DMS114 treated with DMSO at 0.1 percent for 48 hours (cell line): ENCODE measurements at regions not wholly inside any gene's neighbourhood (a gene's known extent, or its start where the extent isn't known, plus 50 kb on each side); places are given as distances from the start of the nearest gene placed in this dataset.
"Not testable (repeated sequence)": the region's sequence is repeated elsewhere in the genome, so short reads cannot be mapped to it uniquely, and the experiment has no call there.

Source experiments
- DNase-seq: peaks from one replicate; lab custom pipeline; 2025; ENCODE audit not compliant: unreplicated experiment; lab: John Stamatoyannopoulos, UW

DNA sequence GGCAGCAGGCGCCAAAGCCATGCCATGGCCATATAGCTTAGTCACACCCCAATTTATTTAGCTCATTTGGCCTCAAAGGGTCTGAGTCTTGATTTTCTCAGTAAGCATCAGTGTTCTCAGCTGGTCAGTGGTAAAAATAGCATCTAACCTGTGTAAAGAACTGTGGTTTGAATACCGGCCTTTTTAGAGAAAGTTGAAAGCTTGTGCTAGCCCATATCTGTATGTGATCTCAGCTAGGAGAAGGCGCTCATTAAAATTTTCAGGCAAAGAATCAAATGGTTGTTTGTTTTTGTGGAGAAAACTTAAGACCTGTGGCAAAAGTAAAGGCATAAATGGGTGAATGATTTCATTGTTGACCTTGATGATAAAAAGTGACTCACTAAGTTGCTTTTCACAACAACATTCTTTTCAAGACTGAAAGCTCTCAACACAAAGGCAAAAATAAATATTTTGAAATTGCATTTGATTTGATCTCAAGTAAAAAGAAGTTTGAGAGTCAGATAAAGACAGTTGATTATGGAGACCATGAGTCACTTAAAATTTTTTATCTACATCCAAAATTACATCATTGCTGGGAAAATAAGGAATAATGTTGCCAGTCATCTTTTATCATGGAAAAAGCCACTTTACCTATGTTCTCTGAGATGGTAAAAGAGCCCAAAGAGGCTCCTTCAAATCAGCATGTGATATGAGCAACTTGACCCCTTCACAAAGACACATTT lies 128.5 kb upstream of the RGS6 start:
- DNase-seq = no peak

DNA sequence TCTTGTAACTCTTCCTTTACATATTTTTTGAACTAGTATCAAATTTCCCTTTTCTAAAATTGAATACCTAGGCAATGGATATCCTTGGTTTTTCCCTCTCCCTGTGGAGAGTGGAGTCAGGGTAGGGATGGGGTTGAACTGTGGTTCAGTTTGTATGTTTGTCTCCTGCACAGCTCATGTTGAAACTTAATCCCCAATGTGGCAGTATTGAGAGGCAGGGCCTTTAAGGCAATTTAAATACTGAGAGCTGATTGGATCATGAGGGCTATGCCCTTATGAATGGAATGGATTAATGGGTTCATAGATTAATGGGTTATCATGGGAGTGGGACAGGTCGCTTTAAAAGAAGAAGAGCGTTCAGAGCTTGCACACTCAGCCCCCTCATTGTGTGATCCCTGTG lies 127.2 kb upstream of the RGS6 start:
- DNase-seq = no peak

DNA sequence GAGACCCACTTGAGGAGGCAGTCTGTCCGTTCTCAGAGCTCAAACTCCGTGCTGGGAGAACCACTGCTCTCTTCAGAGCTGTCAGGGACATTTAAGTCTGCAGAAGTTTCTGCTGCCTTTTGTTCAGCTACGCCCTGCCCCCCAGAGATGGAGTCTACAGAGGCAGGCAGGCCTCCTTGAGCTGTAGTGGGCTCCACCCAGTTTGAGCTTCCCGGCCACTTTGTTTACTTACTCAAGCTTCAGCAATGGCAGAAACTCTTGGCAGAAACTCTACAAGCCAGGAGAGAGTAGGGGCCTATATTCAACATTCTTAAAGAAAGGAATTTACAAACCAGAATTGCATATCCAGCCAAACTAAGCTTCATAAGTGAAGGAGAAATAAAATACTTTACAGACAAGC lies 125.2 kb upstream of the RGS6 start:
- not testable (repeated sequence) for DNase-seq

DNA sequence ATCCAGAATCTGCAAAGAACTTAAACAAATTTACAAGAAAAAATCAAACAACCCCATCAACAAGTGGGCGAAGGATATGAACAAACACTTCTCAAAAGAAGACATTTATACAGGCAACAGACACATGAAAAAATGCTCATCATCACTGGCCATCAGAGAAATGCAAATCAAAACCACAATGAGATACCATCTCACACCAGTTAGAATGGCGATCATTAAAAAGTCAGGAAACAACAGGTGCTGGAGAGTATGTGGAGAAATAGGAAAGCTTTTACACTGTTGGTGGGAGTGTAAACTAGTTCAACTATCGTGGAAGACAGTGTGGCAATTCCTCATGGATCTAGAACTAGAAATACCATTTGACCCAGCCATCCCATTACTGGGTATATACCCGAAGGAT lies 121.4 kb upstream of the RGS6 start:
- DNase-seq = not testable (repeated sequence)

DNA sequence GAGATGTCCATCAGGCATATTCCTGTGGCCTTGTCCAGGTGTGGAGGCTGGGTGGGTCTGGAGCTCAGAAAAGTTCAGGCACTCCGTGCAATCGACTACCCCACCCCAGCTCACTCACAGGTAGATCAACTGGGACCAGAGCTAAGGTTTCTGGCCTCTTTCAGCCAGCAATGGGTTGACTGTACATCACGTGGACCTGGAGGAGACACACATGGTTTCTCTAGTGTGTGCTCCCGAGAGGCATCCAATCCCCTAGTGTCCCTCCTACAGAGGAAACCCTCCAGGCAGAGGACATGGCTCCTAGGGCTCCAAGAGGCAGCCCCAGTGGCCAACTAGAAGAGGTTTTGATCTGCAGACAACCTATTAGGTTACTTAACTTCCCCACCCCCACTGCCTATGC lies 119.5 kb upstream of the RGS6 start:
- DNase-seq = no peak

DNA sequence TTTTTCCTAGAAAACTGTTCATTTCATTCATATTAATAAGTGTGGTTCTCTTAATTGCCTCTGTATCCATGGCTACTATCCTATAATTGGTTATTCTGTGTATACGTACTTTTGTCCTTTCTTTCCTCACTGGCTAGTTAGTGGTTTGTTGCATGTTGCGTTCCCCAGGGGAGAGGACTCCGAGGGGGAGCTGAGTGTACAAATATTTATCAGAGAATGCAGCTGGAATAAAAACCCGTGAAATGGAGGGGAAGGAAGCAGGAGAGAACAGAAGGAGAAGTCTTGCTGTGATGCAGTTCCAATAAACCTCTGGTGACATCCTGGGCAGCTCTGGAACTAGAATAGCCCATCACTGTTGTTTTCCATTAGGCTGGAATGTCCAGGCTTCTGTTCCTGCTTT lies 117.1 kb upstream of the RGS6 start:
- DNase-seq = no peak

DNA sequence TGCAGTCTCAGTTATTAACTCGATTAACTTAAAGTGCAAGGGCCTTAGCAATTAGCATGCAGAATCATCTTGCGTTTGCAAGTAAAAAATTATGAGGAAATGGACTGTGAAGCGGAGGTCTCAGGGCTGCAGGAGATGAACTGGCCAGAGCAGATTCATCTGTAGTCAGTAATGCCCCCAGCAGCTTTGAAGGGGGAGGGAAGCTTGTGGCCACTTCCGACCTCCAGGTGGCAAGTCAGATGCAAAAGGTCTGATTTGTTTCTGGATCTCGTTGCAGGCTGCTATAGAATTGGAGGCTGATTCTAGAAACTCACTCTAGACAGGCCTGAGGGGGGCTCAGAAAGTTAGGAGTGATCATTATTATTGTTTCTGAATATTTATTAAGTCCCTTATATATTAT lies 107.4 kb upstream of the RGS6 start:
- no peak for DNase-seq

DNA sequence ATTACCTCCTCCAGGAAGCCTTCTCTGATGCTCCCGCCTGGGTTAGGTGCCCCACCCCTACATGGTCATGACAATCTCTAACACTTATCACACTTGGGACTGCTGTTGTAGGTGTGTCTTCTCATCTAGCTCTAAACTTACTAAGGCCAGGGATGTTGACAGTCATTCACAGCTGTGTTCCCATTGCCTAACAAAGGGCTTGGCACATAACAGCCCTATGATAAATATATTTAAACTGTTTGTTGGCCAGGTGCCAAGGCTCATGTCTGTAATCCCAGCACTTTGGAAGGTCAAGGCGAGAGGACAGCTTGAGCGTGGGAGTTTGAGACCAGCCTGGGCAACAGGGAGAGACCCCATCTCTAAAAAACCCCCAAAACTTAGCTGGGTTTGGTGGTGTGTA lies 98.8 kb upstream of the RGS6 start:
- DNase-seq = no peak

DNA sequence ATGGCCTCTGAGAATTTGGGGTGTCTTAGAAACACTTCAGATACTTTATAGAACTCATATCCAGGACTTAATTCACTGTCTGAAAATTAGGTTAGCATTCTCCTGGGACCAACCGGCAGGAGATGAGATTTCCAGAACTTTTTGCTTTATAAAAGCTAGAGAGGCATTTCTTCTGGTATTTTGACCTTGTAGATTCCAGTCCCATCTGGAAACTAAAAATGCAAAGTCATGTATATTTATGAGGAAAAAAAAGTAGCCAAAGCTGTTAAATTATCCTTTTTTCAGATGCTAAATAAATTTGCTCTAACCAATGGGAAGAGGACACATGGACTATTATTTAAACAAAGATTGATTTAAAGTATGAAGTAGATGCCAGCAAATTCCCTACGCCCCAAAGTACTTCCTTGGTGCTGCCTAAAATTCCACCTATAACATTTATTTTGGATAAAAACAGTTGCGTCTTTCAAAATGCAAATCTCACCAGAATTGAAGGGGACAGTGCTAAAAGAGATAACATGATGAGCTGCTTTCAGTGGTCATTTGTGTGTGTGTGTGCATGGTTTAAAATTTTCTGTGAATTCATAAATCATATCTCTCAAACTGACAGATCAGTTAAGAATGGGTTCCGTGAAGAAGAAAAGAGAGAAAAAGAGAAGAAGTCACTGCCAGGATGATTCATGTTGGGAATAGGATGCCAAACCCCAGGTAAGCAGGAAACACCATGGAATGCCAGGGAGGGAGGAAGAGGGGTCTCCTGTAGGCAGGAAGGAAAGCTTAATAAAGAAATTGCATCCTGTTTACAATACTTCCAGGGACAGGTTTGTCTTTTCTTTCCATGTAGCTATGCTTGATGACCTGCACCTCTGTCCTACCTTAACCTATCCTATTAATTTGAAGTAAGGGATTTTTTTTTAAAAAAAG lies 97.7 kb upstream of the RGS6 start:
- DNase-seq = no peak

DNA sequence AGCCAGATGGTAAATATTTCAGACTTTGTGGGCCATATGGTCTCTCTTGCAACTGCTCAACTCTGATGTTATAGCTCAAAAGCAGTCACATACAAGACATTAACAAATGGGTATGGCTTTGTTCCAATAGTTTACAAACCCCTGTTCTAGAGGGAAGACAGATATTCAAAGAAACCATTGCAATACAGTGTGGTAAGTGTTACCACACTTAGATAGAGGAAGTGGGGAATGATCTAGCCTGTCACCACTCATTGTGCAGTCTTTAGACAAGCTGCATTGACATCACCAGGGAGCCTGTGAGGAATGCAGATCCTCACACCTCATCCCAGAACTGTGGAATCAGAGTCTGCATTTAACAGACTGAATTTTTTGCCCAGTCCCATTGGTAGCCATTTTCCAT lies 80.0 kb upstream of the RGS6 start:
- DNase-seq = no peak

DNA sequence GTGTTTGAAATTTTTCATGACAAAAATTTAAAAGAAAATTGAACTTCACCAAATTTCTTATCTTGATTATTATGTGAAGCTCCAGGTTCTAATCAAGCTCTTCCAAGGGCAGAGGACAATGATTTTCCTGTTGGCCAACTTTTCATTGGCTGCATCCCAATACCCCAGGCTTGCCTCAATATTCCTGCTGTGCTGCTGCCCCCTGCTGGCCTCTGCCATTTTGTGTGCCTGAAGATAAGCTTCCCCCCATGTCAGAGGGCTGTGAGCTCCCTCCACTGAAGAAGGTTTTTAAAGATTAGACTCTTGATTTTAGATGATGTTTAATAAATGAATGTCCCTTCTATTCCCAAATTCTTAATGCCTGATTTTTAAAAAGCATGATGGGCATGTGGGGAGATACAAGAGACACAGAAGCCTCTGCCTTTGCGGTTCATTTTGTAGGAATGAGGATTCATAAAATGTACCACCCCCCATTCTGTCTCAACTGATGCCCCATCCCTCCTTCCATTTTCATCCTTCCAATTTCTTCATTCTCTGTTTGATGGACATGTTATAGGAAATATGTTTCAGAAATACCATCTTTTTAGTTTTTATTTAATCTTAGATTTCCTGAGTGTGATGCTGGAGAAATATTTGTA lies 76.7 kb upstream of the RGS6 start:
- DNase-seq = peak; percentile 45

DNA sequence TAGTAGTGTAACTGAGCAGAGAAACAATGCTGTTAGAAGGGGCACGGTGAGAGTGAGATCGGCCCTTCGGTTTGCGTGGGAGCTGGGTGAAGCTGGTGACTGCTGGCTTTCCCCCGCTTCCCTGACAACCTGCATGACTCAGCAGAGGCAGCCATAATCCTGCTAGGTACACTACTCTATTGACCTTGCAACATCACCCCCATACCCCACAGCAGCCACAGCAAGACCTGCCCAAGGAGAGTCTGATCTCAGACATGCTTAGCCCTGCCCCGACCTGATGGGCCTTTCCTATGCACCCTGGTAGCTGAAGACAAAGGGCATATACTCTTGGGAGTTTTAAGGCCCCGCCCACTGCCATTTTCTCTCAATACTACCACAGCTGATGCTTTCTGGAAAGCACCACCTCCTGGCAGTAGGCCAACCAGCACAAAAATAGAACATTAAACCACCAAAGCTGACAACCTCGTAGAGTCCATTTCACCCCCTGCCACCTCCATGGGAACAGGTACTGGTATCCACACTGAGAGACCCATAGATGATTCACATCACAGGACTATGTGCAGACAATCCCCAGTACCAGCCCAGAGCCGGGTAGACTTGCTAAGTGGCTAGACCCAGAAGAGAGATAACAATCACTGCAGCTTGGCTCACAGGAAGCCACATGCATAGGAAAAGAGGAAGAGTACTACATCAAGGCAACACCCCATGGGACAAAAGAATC lies 75.9 kb upstream of the RGS6 start:
- DNase-seq = no peak

DNA sequence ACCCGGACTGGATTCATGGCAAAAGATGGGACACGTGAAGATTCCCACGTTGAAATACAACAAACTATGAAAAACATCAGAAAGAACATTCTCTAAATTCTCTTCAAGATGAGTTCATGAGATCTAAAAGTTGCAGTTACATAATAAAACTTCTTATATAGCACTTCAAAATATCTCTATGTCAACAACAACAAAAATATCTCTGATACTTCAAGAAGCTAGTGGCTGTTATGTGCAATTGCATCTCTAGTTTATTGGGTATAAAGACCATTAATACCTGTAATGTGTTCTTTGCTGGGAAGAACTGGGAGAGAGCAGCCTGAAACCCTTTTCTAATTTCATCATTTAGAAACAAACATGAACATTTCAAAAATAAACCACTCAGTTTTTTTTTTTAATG lies 69.2 kb upstream of the RGS6 start:
- no peak for DNase-seq

DNA sequence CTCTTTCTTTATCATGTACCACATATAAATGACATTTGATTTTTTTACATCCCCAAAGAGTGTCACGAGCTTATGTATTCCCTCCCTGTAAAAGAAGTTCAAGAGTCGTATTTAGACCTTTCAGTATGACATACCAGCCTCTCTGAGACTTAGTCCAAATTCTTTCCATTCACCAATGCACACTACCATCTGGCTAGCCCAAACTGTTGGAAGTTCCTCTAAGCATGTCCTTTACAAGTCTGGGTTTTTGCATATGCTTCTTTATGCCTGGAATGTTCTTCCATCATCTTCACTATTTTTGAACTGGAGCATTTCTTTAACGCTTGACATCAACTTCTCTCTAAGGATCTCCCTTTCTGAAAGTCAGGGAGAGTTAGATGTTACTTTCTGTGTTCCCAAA lies 68.5 kb upstream of the RGS6 start:
- no peak for DNase-seq
